Psoas muscle (tissue), 7 donors: ENCODE measurements at regions not wholly inside any gene's neighbourhood (a gene's known extent, or its start where the extent isn't known, plus 50 kb on each side); places are given as distances from the start of the nearest gene placed in this dataset.

Source experiments
- ATAC-seq, 4 donors: fragments of 200-7000 bp; cut with Tn5 transposase; one replicate each; pipeline ENCODE4 v1.9.1; 2020; ENCODE audit warnings: moderate library complexity in 3 of 4, mild to moderate bottlenecking in 2 of 4
- DNase-seq, 2 donors: peaks; one replicate each; pipeline ENCODE4 v3.0.0-alpha.2; 2020
- H3K27ac ChIP-seq: fragments of 200-600 bp; one replicate; pipeline ENCODE4 v1.8.0; 2022
- H3K27me3 ChIP-seq, 3 donors: fragments of 200-600 bp in 1 of 3; one replicate each; pipeline versions ENCODE4 v1.6.1 to v1.8.0; 2013 to 2022; ENCODE audit warnings: low read length in 2 of 3, mild to moderate bottlenecking in 2 of 3, moderate library complexity in 1 of 3; ENCODE audit not compliant: insufficient read depth in 3 of 3
- H3K36me3 ChIP-seq, 2 donors: fragments of 200-600 bp in 1 of 2; one replicate each; pipeline versions ENCODE4 v1.6.1 to v1.8.0; 2013 to 2022; ENCODE audit warnings: low read depth in 1 of 2, mild to moderate bottlenecking in 1 of 2, moderate library complexity in 1 of 2; ENCODE audit not compliant: insufficient read depth in 1 of 2
- H3K4me1 ChIP-seq: fragments of 200-600 bp; one replicate; pipeline ENCODE4 v1.8.0; 2022
- H3K4me3 ChIP-seq: fragments of 200-600 bp; one replicate; pipeline ENCODE4 v1.8.0; 2022; ENCODE audit warnings: mild to moderate bottlenecking
- H3K9me3 ChIP-seq: fragments of 200-600 bp; one replicate; pipeline ENCODE4 v1.8.0; 2022
- CTCF ChIP-seq: fragments of 200-600 bp; IDR thresholded peaks from one replicate; pipeline ENCODE4 v1.8.0; 2022; ENCODE audit warnings: antibody characterized with exemption
- WGBS, 3 donors: extraction: QIAGEN DNeasy Blood & Tissue Kit; methylation state at CpG; one replicate each; pipeline versions ENCODE4 v1.1.6 to v1.1.7; 2013; 5-methylcytosine and 5-hydroxymethylcytosine counted together
- intact Hi-C, 2 donors: fragments of 100-400 bp; cut with DNase I; formaldehyde crosslinking; loops; one replicate each; pipeline versions ENCODE4 v1.11.0 to v1.14.2; 2022
- donor health status: healthy with polysubstance abuse.
- donor health status: DM: no; HTN: no; CAD: no; lungs with moderate emphysema.
- donor health status: Bipolar disorder and iron deficiency.
- donor health status: healthy.
- donor health status: DM: yes; HTN: yes; CAD: no.
- donor health status: DM: no; HTN: no; CAD: no.
- donor health status: DM: yes; HTN: yes; CAD: no.

GRCh38 chr12:127648321-127648720, 618.6 kb upstream of the TMEM132C start:
- DNase-seq (no peak), ATAC-seq (no peak)
- Histone ChIP-seq H3K4me1 (no peaks in the 10 kb centered on the region), H3K4me3 (no peak overlapping the region), H3K27me3 (no peaks in the 10 kb centered on the region), H3K27ac (no peak overlapping the region), H3K9me3 (no peaks in the 10 kb centered on the region), H3K36me3 (no peaks in the 10 kb centered on the region)
- no peak for TF ChIP-seq CTCF
- intact Hi-C loops = no loop called here
- WGBS, 3 donors = 75 to 78% (median 75%) methylated on average over 5 of the region's 5 CpGs

- Histone ChIP-seq H3K9me3 (no peaks in the 10 kb centered on the region), H3K27me3 (no peaks in the 10 kb centered on the region), H3K36me3 (no peaks in the 10 kb centered on the region), H3K27ac (no peak overlapping the region), H3K4me1 (no peaks in the 10 kb centered on the region), H3K4me3 (no peak overlapping the region)
- no peak for ATAC-seq
- WGBS, 3 donors = 21 to 36% (median 29%) methylated on average over 2 of the region's 2 CpGs
- DNase-seq = no peak
- TF ChIP-seq CTCF = no peak
- intact Hi-C loops = no loop called here
Measured at GRCh38 chr12:127649961-127650360, 617.0 kb upstream of the TMEM132C start.

- ATAC-seq = no peak
Measured at GRCh38 chr12:127650626-127651025, 616.3 kb upstream of the TMEM132C start.

GRCh38 chr12:127652281-127652680, 614.7 kb upstream of the TMEM132C start:
- H3K27me3 ChIP-seq = no peaks in the 10 kb centered on the region
- ATAC-seq = no peak
- H3K36me3 ChIP-seq = no peaks in the 10 kb centered on the region
- no peak overlapping the region for H3K4me3 ChIP-seq
- no peaks in the 10 kb centered on the region for H3K9me3 ChIP-seq
- no peak for TF ChIP-seq CTCF
- WGBS, 3 donors = 84 to 92% (median 90%) methylated on average over 4 of the region's 4 CpGs
- intact Hi-C loops = no loop called here
- no peak for DNase-seq
- H3K4me1 ChIP-seq = no peaks in the 10 kb centered on the region
- no peak overlapping the region for H3K27ac ChIP-seq

More at GRCh38 chr12:127650626-127651025, 616.3 kb upstream of the TMEM132C start:
- no peaks in the 10 kb centered on the region for H3K9me3 ChIP-seq
- no peak for TF ChIP-seq CTCF
- no peaks in the 10 kb centered on the region for H3K27me3 ChIP-seq
- no peak overlapping the region for H3K27ac ChIP-seq
- intact Hi-C loops = no loop called here
- no peak for DNase-seq
- H3K36me3 ChIP-seq = no peaks in the 10 kb centered on the region
- 44 to 51% (median 49%) methylated on average over 5 of the region's 5 CpGs for WGBS, 3 donors
- no peak overlapping the region for H3K4me3 ChIP-seq
- H3K4me1 ChIP-seq = no peaks in the 10 kb centered on the region

- H3K9me3 ChIP-seq = no peaks in the 10 kb centered on the region
- no peaks in the 10 kb centered on the region for H3K27me3 ChIP-seq
- ATAC-seq = no peak
- WGBS, 3 donors = 84 to 85% (median 84%) methylated on average over 10 of the region's 10 CpGs
- no peak overlapping the region for H3K27ac ChIP-seq
- intact Hi-C loops = no loop called here
- TF ChIP-seq CTCF = no peak
- H3K4me3 ChIP-seq = no peak overlapping the region
- no peaks in the 10 kb centered on the region for H3K4me1 ChIP-seq
- no peaks in the 10 kb centered on the region for H3K36me3 ChIP-seq
- DNase-seq = no peak
Measured at GRCh38 chr12:127654383-127654985, 612.5 kb upstream of the TMEM132C start.
